PC-9 (cell line): ENCODE measurements at regions not wholly inside any gene's neighbourhood (a gene's known extent, or its start where the extent isn't known, plus 50 kb on each side); places are given as distances from the start of the nearest gene placed in this dataset.
"Not testable (repeated sequence)": the region's sequence is repeated elsewhere in the genome, so short reads cannot be mapped to it uniquely, and the experiment has no call there.

Experiments
- CTCF ChIP-seq: fragments of 200-600 bp; sonication (generic); conservative IDR thresholded peaks from 2 replicates; pipeline ENCODE4 v1.6.1; 2017; ENCODE audit warnings: mixed run types, antibody characterized with exemption, mild to moderate bottlenecking, moderate library complexity
- EZH2 ChIP-seq: fragments of 200-600 bp; sonication (generic); IDR thresholded peaks from 2 replicates; pipeline ENCODE4 v1.8.0; 2017; ENCODE audit warnings: antibody characterized with exemption, low read depth

- TF ChIP-seq CTCF, EZH2: not testable (repeated sequence)
These were observed 374.9 kb downstream of the BCL2L11 start for GRCh38 chr2:111495636-111496035.
